ENCODE measurements at regions not wholly inside any gene's neighbourhood (a gene's known extent, or its start where the extent isn't known, plus 50 kb on each side); places are given as distances from the start of the nearest gene placed in this dataset.

GRCh38 chr12:60834372-60834771 lies 1238.5 kb downstream of the SLC16A7 start:
- Histone ChIP-seq H3K27me3 (ENCODE audit: control insufficient read depth in 1 of 2, insufficient read depth in 1 of 2, low read length in 2 of 2) (no peaks in the 10 kb centered on the region), H3K23ac (ENCODE audit: low read length in 2 of 2) (no peak overlapping the region), H3K27ac (ENCODE audit: low read length, poor library complexity, severe bottlenecking) (no peak overlapping the region), H3K79me1 (replicated peaks; ENCODE audit: low read length, poor library complexity, severe bottlenecking) (no peaks in the 10 kb centered on the region), H2BK12ac (ENCODE audit: low read length in 2 of 2) (no peak overlapping the region), H3K14ac (ENCODE audit: low read length in 2 of 2) (no peak overlapping the region), H3K9ac (ENCODE audit: low read length) (no peak overlapping the region), H3K4me3 (ENCODE audit: insufficient read depth in 1 of 2, low read depth in 1 of 2, low read length in 2 of 2) (no peak overlapping the region), H2BK120ac (ENCODE audit: low read depth, low read length) (no peak overlapping the region), H2BK5ac (ENCODE audit: low read depth, low read length, poor library complexity, severe bottlenecking) (no peak overlapping the region), H3K18ac (ENCODE audit: low read depth in 1 of 2, low read length in 2 of 2) (no peak overlapping the region), H2AK5ac (ENCODE audit: low read length, severe bottlenecking) (no peak overlapping the region), H3K36me3 (ENCODE audit: control insufficient read depth in 1 of 2, insufficient read depth in 2 of 2, low read depth in 1 of 2, low read length in 2 of 2) (no peaks in the 10 kb centered on the region), H3K4ac (ENCODE audit: low read depth in 1 of 2, low read length in 2 of 2) (no peak overlapping the region), H2BK15ac (ENCODE audit: low read depth, poor library complexity, severe bottlenecking) (no peak overlapping the region), H4K8ac (ENCODE audit: low read length) (no peak overlapping the region), H4K91ac (ENCODE audit: low read length) (no peak overlapping the region), H2AFZ (ENCODE audit: low read depth, low read length) (no peak overlapping the region), H3K4me2 (ENCODE audit: low read length, poor library complexity, severe bottlenecking) (no peak overlapping the region), H3K9me3 (ENCODE audit: control insufficient read depth, low read length) (peaks cover 5% of the 10 kb centered on the region), H3K4me1 (ENCODE audit: control insufficient read depth, insufficient read depth, low read depth, low read length) (no peaks in the 10 kb centered on the region)
- DNase-seq: no peak

GRCh38 chr12:60834806-60835205 lies 1239.0 kb downstream of the SLC16A7 start:
- Histone ChIP-seq H4K91ac (ENCODE audit: low read length) (no peak overlapping the region), H2BK120ac (ENCODE audit: low read depth, low read length) (no peak overlapping the region), H3K4ac (ENCODE audit: low read depth in 1 of 2, low read length in 2 of 2) (no peak overlapping the region), H3K9ac (ENCODE audit: low read length) (no peak overlapping the region), H3K23ac (ENCODE audit: low read length in 2 of 2) (no peak overlapping the region), H4K8ac (ENCODE audit: low read length) (no peak overlapping the region), H2BK5ac (ENCODE audit: low read depth, low read length, poor library complexity, severe bottlenecking) (no peak overlapping the region), H3K14ac (ENCODE audit: low read length in 2 of 2) (no peak overlapping the region), H3K9me3 (ENCODE audit: control insufficient read depth, low read length) (peaks cover 1% of the 10 kb centered on the region), H3K18ac (ENCODE audit: low read depth in 1 of 2, low read length in 2 of 2) (no peak overlapping the region), H2BK15ac (ENCODE audit: low read depth, poor library complexity, severe bottlenecking) (no peak overlapping the region), H3K4me1 (ENCODE audit: control insufficient read depth, insufficient read depth, low read depth, low read length) (no peaks in the 10 kb centered on the region), H3K36me3 (ENCODE audit: control insufficient read depth in 1 of 2, insufficient read depth in 2 of 2, low read depth in 1 of 2, low read length in 2 of 2) (no peaks in the 10 kb centered on the region), H2AFZ (ENCODE audit: low read depth, low read length) (no peak overlapping the region), H3K4me3 (ENCODE audit: insufficient read depth in 1 of 2, low read depth in 1 of 2, low read length in 2 of 2) (no peak overlapping the region), H3K4me2 (ENCODE audit: low read length, poor library complexity, severe bottlenecking) (no peak overlapping the region), H2BK12ac (ENCODE audit: low read length in 2 of 2) (no peak overlapping the region), H3K79me1 (replicated peaks; ENCODE audit: low read length, poor library complexity, severe bottlenecking) (no peaks in the 10 kb centered on the region), H3K27me3 (ENCODE audit: control insufficient read depth in 1 of 2, insufficient read depth in 1 of 2, low read length in 2 of 2) (no peaks in the 10 kb centered on the region), H2AK5ac (ENCODE audit: low read length, severe bottlenecking) (no peak overlapping the region), H3K27ac (ENCODE audit: low read length, poor library complexity, severe bottlenecking) (no peak overlapping the region)
- no peak for DNase-seq
- WGBS: 100% methylated on average over 2 of the region's 3 CpGs

GRCh38 chr12:60836651-60837050 lies 1240.8 kb downstream of the SLC16A7 start:
- Histone ChIP-seq H3K36me3 (ENCODE audit: control insufficient read depth in 1 of 2, insufficient read depth in 2 of 2, low read depth in 1 of 2, low read length in 2 of 2) (no peaks in the 10 kb centered on the region), H3K27ac (ENCODE audit: low read length, poor library complexity, severe bottlenecking) (no peak overlapping the region), H2AFZ (ENCODE audit: low read depth, low read length) (no peak overlapping the region), H2BK15ac (ENCODE audit: low read depth, poor library complexity, severe bottlenecking) (no peak overlapping the region), H3K18ac (ENCODE audit: low read depth in 1 of 2, low read length in 2 of 2) (no peak overlapping the region), H3K9ac (ENCODE audit: low read length) (no peak overlapping the region), H3K14ac (ENCODE audit: low read length in 2 of 2) (no peak overlapping the region), H2BK5ac (ENCODE audit: low read depth, low read length, poor library complexity, severe bottlenecking) (no peak overlapping the region), H3K9me3 (ENCODE audit: control insufficient read depth, low read length) (no peaks in the 10 kb centered on the region), H2AK5ac (ENCODE audit: low read length, severe bottlenecking) (no peak overlapping the region), H4K91ac (ENCODE audit: low read length) (no peak overlapping the region), H3K4me2 (ENCODE audit: low read length, poor library complexity, severe bottlenecking) (no peak overlapping the region), H2BK120ac (ENCODE audit: low read depth, low read length) (no peak overlapping the region), H3K23ac (ENCODE audit: low read length in 2 of 2) (no peak overlapping the region), H3K4me3 (ENCODE audit: insufficient read depth in 1 of 2, low read depth in 1 of 2, low read length in 2 of 2) (no peak overlapping the region), H2BK12ac (ENCODE audit: low read length in 2 of 2) (no peak overlapping the region), H3K4ac (ENCODE audit: low read depth in 1 of 2, low read length in 2 of 2) (no peak overlapping the region), H3K79me1 (replicated peaks; ENCODE audit: low read length, poor library complexity, severe bottlenecking) (no peaks in the 10 kb centered on the region), H4K8ac (ENCODE audit: low read length) (no peak overlapping the region), H3K27me3 (ENCODE audit: control insufficient read depth in 1 of 2, insufficient read depth in 1 of 2, low read length in 2 of 2) (no peaks in the 10 kb centered on the region), H3K4me1 (ENCODE audit: control insufficient read depth, insufficient read depth, low read depth, low read length) (no peaks in the 10 kb centered on the region)
- no peak for DNase-seq
- WGBS: 83% methylated on average over 1 of the region's 1 CpG

- no peak for DNase-seq
- H2BK15ac ChIP-seq (ENCODE audit: low read depth, poor library complexity, severe bottlenecking): no peak overlapping the region
- no peak overlapping the region for H3K18ac ChIP-seq (ENCODE audit: low read depth in 1 of 2, low read length in 2 of 2)
- H2BK120ac ChIP-seq (ENCODE audit: low read depth, low read length): no peak overlapping the region
- no peak overlapping the region for H2BK12ac ChIP-seq (ENCODE audit: low read length in 2 of 2)
- H3K23ac ChIP-seq (ENCODE audit: low read length in 2 of 2): no peak overlapping the region
- no peak overlapping the region for H4K8ac ChIP-seq (ENCODE audit: low read length)
- no peaks in the 10 kb centered on the region for H3K79me1 ChIP-seq (replicated peaks; ENCODE audit: low read length, poor library complexity, severe bottlenecking)
- no peak overlapping the region for H4K91ac ChIP-seq (ENCODE audit: low read length)
- H3K4me2 ChIP-seq (ENCODE audit: low read length, poor library complexity, severe bottlenecking): no peak overlapping the region
- H3K4ac ChIP-seq (ENCODE audit: low read depth in 1 of 2, low read length in 2 of 2): no peak overlapping the region
- WGBS: no CpG with 5 or more reads among the region's 2 CpGs
- H2BK5ac ChIP-seq (ENCODE audit: low read depth, low read length, poor library complexity, severe bottlenecking): no peak overlapping the region
- H3K4me1 ChIP-seq (ENCODE audit: control insufficient read depth, insufficient read depth, low read depth, low read length): no peaks in the 10 kb centered on the region
- no peak overlapping the region for H3K27ac ChIP-seq (ENCODE audit: low read length, poor library complexity, severe bottlenecking)
- H3K27me3 ChIP-seq (ENCODE audit: control insufficient read depth in 1 of 2, insufficient read depth in 1 of 2, low read length in 2 of 2): no peaks in the 10 kb centered on the region
- H3K9ac ChIP-seq (ENCODE audit: low read length): no peak overlapping the region
- H3K14ac ChIP-seq (ENCODE audit: low read length in 2 of 2): no peak overlapping the region
- H3K36me3 ChIP-seq (ENCODE audit: control insufficient read depth in 1 of 2, insufficient read depth in 2 of 2, low read depth in 1 of 2, low read length in 2 of 2): no peaks in the 10 kb centered on the region
- no peak overlapping the region for H2AFZ ChIP-seq (ENCODE audit: low read depth, low read length)
- no peak overlapping the region for H3K4me3 ChIP-seq (ENCODE audit: insufficient read depth in 1 of 2, low read depth in 1 of 2, low read length in 2 of 2)
- H2AK5ac ChIP-seq (ENCODE audit: low read length, severe bottlenecking): no peak overlapping the region
- no peaks in the 10 kb centered on the region for H3K9me3 ChIP-seq (ENCODE audit: control insufficient read depth, low read length)
Measured at GRCh38 chr12:60842181-60842580, 1246.4 kb downstream of the SLC16A7 start.

All from mesenchymal stem cell (in vitro differentiated cells and primary cell).